HepG2 (cell line): ENCODE measurements at regions not wholly inside any gene's neighbourhood (a gene's known extent, or its start where the extent isn't known, plus 50 kb on each side); places are given as distances from the start of the nearest gene placed in this dataset.

Source experiments
- ATAC-seq: fragments of 200-7000 bp; cut with Tn5 transposase; 3 replicates; pipeline ENCODE4 v1.9.1; 2020; ENCODE audit warnings: mild to moderate bottlenecking, moderate library complexity
- BruUV-seq: library from RNA; stranded (reverse); fragments of 400-500 nt; replicated peaks from 2 replicates; lab custom pipeline; 2021; lab: Mats Ljungman, UMichigan
- CTCF ChIA-PET: fragments of 300-600 bp; formaldehyde crosslinking; extraction: SDS; loops from one replicate; lab custom pipeline; 2021; ENCODE audit warnings: low total read pairs, inconsistent platforms, low intra/inter-chr PET ratio; lab: Yijun Ruan, JAX
- POLR2A ChIA-PET: fragments of 350-600 bp; sonication (Branson Sonifier 250); formaldehyde crosslinking; loops from one replicate; lab custom pipeline; 2020; ENCODE audit warnings: antibody characterized with exemption, inconsistent platforms; lab: Yijun Ruan, JAX
- DNase-seq: peaks from one replicate; pipeline ENCODE4 v3.0.0-alpha.2; 2015; ENCODE audit warnings: low spot score
- FAIRE-seq: peaks from 3 replicates; lab custom pipeline; 2011; peaks lifted over from hg19 to GRCh38; lab: Jason Lieb, UNC
- H2AFZ ChIP-seq: one replicate; pipeline ENCODE4 v1.6.1; 2011; ENCODE audit warnings: low read length, inconsistent platforms
- H3K27ac ChIP-seq: fragments of 300-600 bp; 3 replicates; pipeline ENCODE4 v1.8.0; 2011; ENCODE audit warnings: mixed run types, mild to moderate bottlenecking, mixed read lengths, low read length, inconsistent platforms; ENCODE audit not compliant: insufficient read depth; ENCODE audit errors: extremely low read length
- H3K27me3 ChIP-seq, 2 experiments: fragments of 200-600 bp in 1 of 2; 2 replicates in 1 of 2; 3 replicates in 1 of 2; pipeline versions ENCODE4 v1.6.0 to v1.8.0; 2011; ENCODE audit warnings: low read length in 2 of 2, mild to moderate bottlenecking in 2 of 2, moderate library complexity in 2 of 2, inconsistent platforms in 1 of 2; ENCODE audit not compliant: insufficient read depth in 2 of 2, control insufficient read depth in 1 of 2
- H3K36me3 ChIP-seq, 2 experiments: fragments of 200-600 bp in 1 of 2; replicated peaks in 1 of 2; 2 replicates in 1 of 2; 3 replicates in 1 of 2; pipeline versions ENCODE4 v1.5.1 to v1.8.0; 2011; ENCODE audit warnings: low read length in 2 of 2, inconsistent platforms in 1 of 2; ENCODE audit not compliant: insufficient read depth in 2 of 2, control insufficient read depth in 1 of 2
- H3K4me1 ChIP-seq: 2 replicates; pipeline ENCODE4 v1.5.1; 2012; ENCODE audit warnings: low read length, inconsistent platforms; ENCODE audit not compliant: insufficient read depth
- H3K4me2 ChIP-seq: 2 replicates; pipeline ENCODE4 v1.6.0; 2011; ENCODE audit warnings: low read depth, low read length, inconsistent platforms
- H3K4me3 ChIP-seq, 3 experiments: fragments of 200-600 bp in 1 of 3; sonication (generic), shearing (Covaris generic) in 1 of 3; replicated peaks in 1 of 3; 2 replicates each; pipeline ENCODE4 v1.5.1; 2011 to 2016; ENCODE audit warnings: low read length in 3 of 3, inconsistent platforms in 2 of 3, low read depth in 2 of 3, mild to moderate bottlenecking in 2 of 3, control low read depth in 1 of 3, mixed read lengths in 1 of 3; ENCODE audit not compliant: insufficient read depth in 1 of 3
- H3K79me2 ChIP-seq: one replicate; pipeline ENCODE4 v1.6.1; 2011; ENCODE audit warnings: low read length, inconsistent platforms; ENCODE audit not compliant: insufficient read depth
- H3K9ac ChIP-seq: 2 replicates; pipeline ENCODE4 v1.6.0; 2011; ENCODE audit warnings: mild to moderate bottlenecking, low read depth, low read length, inconsistent platforms; ENCODE audit not compliant: insufficient read depth
- H3K9me3 ChIP-seq: 2 replicates; pipeline ENCODE4 v1.5.1; 2012; ENCODE audit warnings: mild to moderate bottlenecking, low read length
- H4K20me1 ChIP-seq: 2 replicates; pipeline ENCODE4 v1.6.0; 2011; ENCODE audit warnings: inconsistent platforms, mild to moderate bottlenecking, low read length, moderate library complexity; ENCODE audit not compliant: insufficient read depth
- ETV5 ChIP-seq: IDR thresholded peaks from 2 replicates; pipeline ENCODE4 v1.6.1; 2018; ENCODE audit warnings: missing biosample characterization, missing genetic modification reagents, inconsistent platforms, borderline replicate concordance
- GLMP ChIP-seq: sonication (generic); formaldehyde crosslinking; IDR thresholded peaks from 2 replicates; pipeline ENCODE4 v1.9.0; 2021; ENCODE audit warnings: missing genetic modification reagents, mild to moderate bottlenecking, borderline replicate concordance
- GPN1 ChIP-seq: sonication (generic); formaldehyde crosslinking; IDR thresholded peaks from 2 replicates; pipeline ENCODE4 v1.5.1; 2020; ENCODE audit warnings: missing genetic modification reagents, borderline replicate concordance
- IRF1 ChIP-seq: sonication (generic); formaldehyde crosslinking; IDR thresholded peaks from 2 replicates; pipeline ENCODE4 v1.4.0; 2020; ENCODE audit warnings: low read depth, mild to moderate bottlenecking, missing genetic modification reagents
- KLF13 ChIP-seq: sonication (generic); formaldehyde crosslinking; IDR thresholded peaks from 2 replicates; pipeline ENCODE4 v1.4.0; 2020; ENCODE audit warnings: mild to moderate bottlenecking, missing genetic modification reagents
- ZBTB7B ChIP-seq: sonication (generic); formaldehyde crosslinking; IDR thresholded peaks from 2 replicates; pipeline ENCODE4 v1.4.0; 2020; ENCODE audit warnings: missing genetic modification reagents
- ZNF674 ChIP-seq: sonication (generic); formaldehyde crosslinking; IDR thresholded peaks from 2 replicates; pipeline ENCODE4 v1.5.0; 2020; ENCODE audit warnings: low read depth, mild to moderate bottlenecking, missing genetic modification reagents
- WGBS: methylation state at CpG from one replicate; pipeline ENCODE4 v1.1.6; 2017; ENCODE audit warnings: low lambda C conversion rate; 5-methylcytosine and 5-hydroxymethylcytosine counted together
- in situ Hi-C: cut with HindIII; loops from 2 replicates; pipeline ENCODE4 v1.10.0; 2017; ENCODE audit warnings: low pct_unique_long_range_greater_than_20kb; ENCODE audit not compliant: extremely low pct_ligation_motif_present
- intact Hi-C: fragments of 100-400 bp; cut with micrococcal nuclease; formaldehyde crosslinking; loops from one replicate; pipeline ENCODE4 v1.10.0; 2022; ENCODE audit not compliant: unreplicated experiment
- TF ChIP-seq, protein P1 (sequence below): sonication (generic); formaldehyde crosslinking; IDR thresholded peaks from 2 replicates; pipeline ENCODE4 v1.5.0; 2020; ENCODE audit warnings: missing genetic modification reagents
- TF ChIP-seq, protein P2 (sequence below): sonication (generic); formaldehyde crosslinking; IDR thresholded peaks from 2 replicates; pipeline ENCODE4 v1.8.1; 2023; ENCODE audit warnings: missing genetic modification reagents, inconsistent platforms, borderline replicate concordance

DNA sequence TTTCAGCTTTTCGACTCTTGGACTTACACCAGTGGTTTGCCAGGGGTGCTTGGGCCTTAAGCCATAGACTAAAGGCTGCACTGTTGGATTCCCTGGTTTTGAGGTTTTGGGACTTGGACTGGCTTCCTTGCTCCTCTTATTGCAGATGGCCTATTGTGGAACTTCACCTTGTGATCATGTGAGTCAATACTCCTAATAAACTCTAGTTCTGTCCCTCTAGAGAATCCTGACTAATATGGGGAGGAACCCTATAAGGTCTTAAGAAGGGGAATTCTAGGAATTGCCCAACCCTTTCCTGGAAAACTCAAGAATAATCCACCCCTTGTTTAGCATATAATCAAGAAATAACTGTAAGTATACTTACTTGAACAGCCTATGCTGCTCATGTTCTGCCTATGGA, 491.8 kb downstream of the TMEM135 start:
- 0% methylated on average over 1 of the region's 1 CpG for WGBS
- in situ Hi-C loops (no loop called here), intact Hi-C loops (no loop called here)
- ATAC-seq (no peak), FAIRE-seq (no peak), DNase-seq (no peak)
- no peaks in the 10 kb centered on the region for H3K27me3 ChIP-seq
- H3K9ac ChIP-seq, result no peak overlapping the region
- POLR2A ChIA-PET, result no interaction called here
- H3K27ac ChIP-seq, result no peak overlapping the region
- no peak for TF ChIP-seq KLF13 (CRISPR knock-in tag)
- no peak overlapping the region for H3K4me2 ChIP-seq
- no peaks in the 10 kb centered on the region for H4K20me1 ChIP-seq
- no peak overlapping the region for H2AFZ ChIP-seq
- no peaks in the 10 kb centered on the region for H3K79me2 ChIP-seq
- BruUV-seq, result no TSS peak
- H3K4me3 ChIP-seq, result no peak overlapping the region
- H3K36me3 ChIP-seq, result no peaks in the 10 kb centered on the region
- CTCF ChIA-PET, result no interaction called here
- H3K9me3 ChIP-seq, result no peaks in the 10 kb centered on the region
- H3K4me1 ChIP-seq, result no peaks in the 10 kb centered on the region

DNA sequence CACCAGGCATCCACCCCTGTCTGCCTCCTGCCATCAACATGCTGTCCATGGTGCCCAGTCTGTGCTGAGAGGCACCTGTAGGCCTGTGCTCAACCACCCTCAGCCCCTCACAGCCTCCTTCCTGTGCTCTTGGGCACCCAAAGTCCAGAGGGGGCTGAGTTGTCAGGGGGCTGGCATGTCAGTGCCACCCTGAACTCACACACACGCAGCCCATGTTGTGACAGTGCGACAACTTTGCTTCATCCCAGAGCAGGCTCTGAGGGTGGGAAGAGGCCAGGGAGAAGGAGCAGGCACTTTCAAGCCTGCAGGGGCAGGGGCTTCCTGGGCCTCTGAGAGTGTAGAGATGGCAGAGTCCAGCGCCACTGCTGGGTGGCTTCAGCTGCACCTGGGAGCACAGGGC, 491.0 kb downstream of the TMEM135 start:
- CTCF ChIA-PET, result no interaction called here
- Histone ChIP-seq H3K9me3 (no peaks in the 10 kb centered on the region), H3K27ac (no peak overlapping the region), H2AFZ (no peak overlapping the region), H3K36me3 (no peaks in the 10 kb centered on the region), H3K27me3 (no peaks in the 10 kb centered on the region), H4K20me1 (no peaks in the 10 kb centered on the region), H3K79me2 (no peaks in the 10 kb centered on the region), H3K4me2 (no peak overlapping the region), H3K4me3 (no peak overlapping the region), H3K9ac (no peak overlapping the region), H3K4me1 (no peaks in the 10 kb centered on the region)
- WGBS, result 45% methylated on average over 3 of the region's 3 CpGs
- TF ChIP-seq ZNF674 (CRISPR knock-in tag), result no peak
- intact Hi-C loops (no loop called here), in situ Hi-C loops (no loop called here)
- BruUV-seq, result no TSS peak
- ATAC-seq, result no peak
- FAIRE-seq, result no peak
- POLR2A ChIA-PET, result no interaction called here
- no peak for DNase-seq

- FAIRE-seq, result no peak
- intact Hi-C loops, result no loop called here
- ChIA-PET CTCF (no interaction called here), POLR2A (no interaction called here)
- no peak for DNase-seq
- Histone ChIP-seq H3K4me2 (no peak overlapping the region), H4K20me1 (no peaks in the 10 kb centered on the region), H3K4me1 (no peaks in the 10 kb centered on the region), H2AFZ (no peak overlapping the region), H3K27ac (no peak overlapping the region), H3K79me2 (no peaks in the 10 kb centered on the region), H3K27me3 (no peaks in the 10 kb centered on the region), H3K36me3 (no peaks in the 10 kb centered on the region), H3K4me3 (no peak overlapping the region), H3K9me3 (no peaks in the 10 kb centered on the region), H3K9ac (no peak overlapping the region)
- BruUV-seq, result no TSS peak
- in situ Hi-C loops, result no loop called here
- ATAC-seq, result no peak
- TF ChIP-seq, protein P1, sequence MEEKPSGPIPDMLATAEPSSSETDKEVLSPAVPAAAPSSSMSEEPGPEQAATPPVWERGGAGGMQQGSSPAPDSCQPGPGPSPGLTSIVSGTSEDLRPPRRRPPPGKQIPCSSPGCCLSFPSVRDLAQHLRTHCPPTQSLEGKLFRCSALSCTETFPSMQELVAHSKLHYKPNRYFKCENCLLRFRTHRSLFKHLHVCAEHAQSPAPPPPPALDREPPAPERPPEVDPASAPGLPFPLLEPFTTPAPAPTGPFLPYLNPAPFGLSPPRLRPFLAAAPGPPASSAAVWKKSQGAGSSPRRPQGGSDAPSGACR, result no peak
- no peak for TF ChIP-seq ETV5 (CRISPR knock-in tag)
- TF ChIP-seq GPN1 (CRISPR knock-in tag), result no peak
- TF ChIP-seq GLMP (CRISPR knock-in tag), result no peak
- TF ChIP-seq, protein P2, sequence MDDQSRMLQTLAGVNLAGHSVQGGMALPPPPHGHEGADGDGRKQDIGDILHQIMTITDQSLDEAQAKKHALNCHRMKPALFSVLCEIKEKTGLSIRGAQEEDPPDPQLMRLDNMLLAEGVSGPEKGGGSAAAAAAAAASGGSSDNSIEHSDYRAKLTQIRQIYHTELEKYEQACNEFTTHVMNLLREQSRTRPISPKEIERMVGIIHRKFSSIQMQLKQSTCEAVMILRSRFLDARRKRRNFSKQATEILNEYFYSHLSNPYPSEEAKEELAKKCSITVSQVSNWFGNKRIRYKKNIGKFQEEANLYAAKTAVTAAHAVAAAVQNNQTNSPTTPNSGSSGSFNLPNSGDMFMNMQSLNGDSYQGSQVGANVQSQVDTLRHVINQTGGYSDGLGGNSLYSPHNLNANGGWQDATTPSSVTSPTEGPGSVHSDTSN (CRISPR knock-in tag), result no peak
- no peak for TF ChIP-seq ZBTB7B
- no peak for TF ChIP-seq IRF1 (CRISPR knock-in tag)
These were observed 485.5 kb downstream of the TMEM135 start for GRCh38 chr11:87523276-87523675.
